ENCODE measurements at regions not wholly inside any gene's neighbourhood (a gene's known extent, or its start where the extent isn't known, plus 50 kb on each side); places are given as distances from the start of the nearest gene placed in this dataset.
"Not testable (repeated sequence)": the region's sequence is repeated elsewhere in the genome, so short reads cannot be mapped to it uniquely, and the experiment has no call there.

DNA sequence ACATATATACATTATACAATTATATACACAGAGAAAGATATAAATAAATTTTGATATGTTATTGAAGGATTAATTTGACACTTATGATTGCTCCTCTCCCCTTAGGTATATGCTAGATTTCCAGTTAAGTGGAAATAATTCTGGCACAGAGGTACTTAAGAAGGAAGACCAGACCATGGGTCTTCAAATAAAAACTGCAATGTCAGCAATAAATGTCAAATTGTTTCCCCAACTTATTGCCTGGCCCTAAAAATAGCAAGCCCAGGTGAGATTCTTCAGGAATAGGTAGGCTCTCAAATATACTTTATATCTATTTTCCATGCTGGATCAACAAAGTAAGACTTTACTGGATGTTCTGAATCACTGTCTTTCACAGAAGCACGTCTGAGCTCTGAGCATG is 551.3 kb upstream of the STEAP1 start:
- in situ Hi-C loops (cut with HindIII; ENCODE audit: low pct_unique_long_range_greater_than_20kb, low sequenced_read_pairs), result no loop called here

DNA sequence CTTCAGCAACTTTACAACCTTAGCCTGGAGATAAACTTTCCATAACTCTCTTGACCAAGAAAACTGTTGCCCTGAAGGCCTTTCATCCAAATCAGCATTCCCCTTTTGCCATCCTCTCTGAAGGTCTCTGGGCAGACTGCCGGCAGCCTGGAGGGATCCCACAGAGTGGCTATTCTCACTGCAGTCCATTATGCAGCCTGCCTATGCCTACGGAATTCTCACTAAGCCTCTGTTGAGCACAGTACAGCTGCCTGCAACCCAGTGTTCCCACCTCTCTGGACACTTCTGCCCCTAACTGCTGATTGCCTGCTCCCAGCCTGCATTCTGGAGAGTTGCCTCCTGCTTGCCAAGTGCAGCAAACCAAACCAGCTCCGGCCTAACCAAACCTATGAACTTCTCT is 548.9 kb upstream of the STEAP1 start:
- no peak for DNase-seq (ENCODE audit: low read depth, low spot score)
- in situ Hi-C loops (cut with HindIII; ENCODE audit: low pct_unique_long_range_greater_than_20kb, low sequenced_read_pairs), result no loop called here

More for the DNA sequence above, 551.3 kb upstream of the STEAP1 start:
- DNase-seq (ENCODE audit: low read depth, low spot score), result no peak

DNA sequence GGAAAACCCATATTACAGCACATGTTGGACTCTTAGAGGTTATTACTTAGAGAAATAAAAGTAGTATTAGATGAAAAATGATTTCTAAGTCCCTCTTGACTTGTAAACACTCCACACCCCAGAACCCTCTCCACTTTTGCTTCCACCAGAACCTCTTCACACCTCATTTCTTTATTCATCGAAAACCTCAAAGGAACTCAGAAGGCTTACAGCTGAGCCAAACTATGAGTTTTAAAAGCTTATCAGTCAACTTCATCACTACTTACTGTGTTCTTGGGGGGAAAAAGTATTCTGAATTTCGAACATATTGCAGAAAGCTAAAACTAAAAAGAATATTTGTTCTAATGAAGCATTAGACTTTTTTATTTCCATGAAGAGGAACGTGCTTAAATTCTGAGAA is 547.8 kb upstream of the STEAP1 start:
- in situ Hi-C loops (cut with HindIII; ENCODE audit: low pct_unique_long_range_greater_than_20kb, low sequenced_read_pairs), result no loop called here

DNA sequence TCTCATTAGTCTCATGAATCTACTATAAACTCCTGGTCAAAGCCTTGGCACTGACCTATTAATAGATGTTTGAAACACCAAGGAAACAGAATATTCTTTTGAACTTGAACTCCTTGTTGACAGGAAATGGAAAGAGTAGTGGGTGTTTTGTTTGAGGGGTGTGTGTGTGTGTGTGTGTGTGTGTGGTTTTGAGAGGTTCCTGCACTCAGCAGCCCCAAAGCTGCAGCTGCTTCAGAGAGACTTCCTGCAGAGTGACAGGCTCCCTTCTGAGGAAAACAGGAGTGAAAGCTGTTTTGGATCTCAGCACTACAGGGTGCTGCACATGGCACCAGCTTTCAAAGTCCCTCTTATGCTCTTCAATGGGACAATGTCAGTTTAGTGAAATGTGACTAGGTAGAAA is 546.5 kb upstream of the STEAP1 start:
- DNase-seq (ENCODE audit: low read depth, low spot score), result no peak
- in situ Hi-C loops (cut with HindIII; ENCODE audit: low pct_unique_long_range_greater_than_20kb, low sequenced_read_pairs), result no loop called here

More for the DNA sequence above, 547.8 kb upstream of the STEAP1 start:
- no peak for DNase-seq (ENCODE audit: low read depth, low spot score)

DNA sequence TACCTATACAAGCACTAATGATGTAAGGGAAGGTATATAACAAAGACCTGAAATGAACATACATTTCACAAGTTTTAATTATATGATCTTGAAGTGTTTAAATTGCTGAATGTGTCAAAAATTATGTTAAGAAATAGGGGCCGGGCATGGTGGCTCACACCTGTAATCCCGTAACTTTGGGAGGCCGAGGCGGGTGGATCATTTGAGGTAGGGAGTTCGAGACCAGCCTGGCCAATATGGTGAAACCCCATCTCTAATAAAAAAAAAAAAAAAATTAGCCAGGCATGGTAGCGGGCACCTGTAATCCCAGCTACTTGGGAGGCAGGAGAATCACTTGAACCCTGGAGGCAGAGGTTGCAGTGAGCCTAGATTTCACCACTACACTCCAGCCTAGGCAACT is 537.4 kb upstream of the STEAP1 start:
- DNase-seq (ENCODE audit: low read depth, low spot score); in situ Hi-C loops (cut with HindIII; ENCODE audit: low pct_unique_long_range_greater_than_20kb, low sequenced_read_pairs): not testable (repeated sequence)

DNA sequence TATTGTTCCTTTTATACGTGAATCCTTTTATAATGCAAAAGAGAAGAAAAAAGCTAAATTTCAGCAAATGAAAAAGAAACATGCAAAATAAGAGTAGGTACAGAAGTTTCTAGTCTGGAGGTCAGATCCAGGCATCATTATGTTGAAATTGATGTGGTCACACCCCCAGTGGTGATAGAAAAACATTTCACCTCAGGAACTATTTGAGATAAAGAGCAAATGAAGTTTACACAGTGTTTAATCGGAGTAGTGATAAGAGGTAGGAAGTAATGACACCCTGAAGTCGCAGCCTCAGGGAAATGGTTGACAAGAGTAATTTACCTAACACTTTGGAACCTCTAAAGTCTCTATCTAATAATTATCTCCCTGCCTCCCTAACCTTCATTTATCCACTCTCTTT is 536.0 kb upstream of the STEAP1 start:
- DNase-seq (ENCODE audit: low read depth, low spot score), result no peak
- in situ Hi-C loops (cut with HindIII; ENCODE audit: low pct_unique_long_range_greater_than_20kb, low sequenced_read_pairs), result no loop called here

DNA sequence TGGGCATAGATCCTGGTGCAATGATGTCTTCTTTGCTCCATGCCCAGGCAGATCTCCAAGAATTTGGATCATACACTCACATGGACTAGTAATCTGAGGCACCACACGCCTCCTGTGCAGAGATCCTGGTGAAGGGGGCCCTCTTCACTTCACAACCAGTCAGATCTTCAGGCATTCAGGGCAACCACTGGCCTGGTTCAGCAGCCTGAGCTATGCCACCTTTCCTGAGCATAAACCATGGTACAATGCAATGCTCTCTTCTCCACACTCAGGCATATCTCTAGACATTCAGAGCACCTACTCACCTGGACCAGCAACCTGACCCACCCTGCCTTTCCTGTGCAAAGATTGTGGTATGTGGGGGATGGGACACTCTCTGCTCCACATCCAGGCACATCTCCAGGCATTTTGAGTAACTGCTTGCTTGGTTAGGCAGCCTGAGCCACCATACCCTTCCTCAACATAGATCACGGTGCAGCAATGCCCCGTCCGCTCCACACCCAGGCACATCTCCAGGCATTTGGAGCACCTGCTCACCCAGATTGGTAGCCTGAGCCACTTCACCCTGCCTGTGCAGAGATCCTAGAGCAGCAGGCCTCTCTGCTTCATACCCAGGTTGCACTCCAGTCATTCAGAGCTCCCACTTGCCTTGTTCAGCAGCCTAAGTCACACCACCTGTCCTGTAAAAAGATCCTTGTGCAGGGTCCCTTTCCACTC is 532.2 kb upstream of the STEAP1 start:
- DNase-seq (ENCODE audit: low read depth, low spot score), result no peak
- in situ Hi-C loops (cut with HindIII; ENCODE audit: low pct_unique_long_range_greater_than_20kb, low sequenced_read_pairs), result no loop called here

DNA sequence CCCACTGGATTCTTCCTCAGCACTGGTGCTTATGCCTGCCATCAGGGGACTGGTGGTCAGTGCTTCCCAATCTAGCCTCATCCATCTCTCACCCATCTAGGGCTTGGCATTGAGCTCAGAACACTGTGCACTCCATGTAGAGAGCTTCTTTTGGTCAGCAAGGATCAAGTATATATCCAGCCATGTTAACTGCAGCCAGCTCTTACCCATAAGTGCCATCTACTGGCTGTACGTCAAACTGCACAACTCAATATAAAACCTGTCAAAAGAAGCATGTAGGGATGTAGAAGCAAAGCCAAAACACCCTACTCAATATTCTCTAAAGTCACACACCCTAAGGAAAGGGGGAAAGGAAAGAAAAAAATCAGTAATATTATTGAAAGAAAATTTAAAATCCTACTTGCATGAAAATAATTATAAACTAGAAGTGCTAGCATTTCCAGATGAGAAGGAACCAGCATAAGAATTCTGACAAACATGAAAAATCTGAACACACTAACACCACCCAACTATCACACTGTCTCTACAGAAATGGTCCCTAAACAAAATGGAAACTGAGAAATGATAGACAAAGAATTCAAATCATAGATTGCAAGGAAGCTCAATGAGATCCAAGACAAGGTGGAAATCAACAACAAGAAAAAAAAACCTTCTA is 531.1 kb upstream of the STEAP1 start:
- in situ Hi-C loops (cut with HindIII; ENCODE audit: low pct_unique_long_range_greater_than_20kb, low sequenced_read_pairs), result no loop called here
- DNase-seq (ENCODE audit: low read depth, low spot score), result peak; percentile 81

DNA sequence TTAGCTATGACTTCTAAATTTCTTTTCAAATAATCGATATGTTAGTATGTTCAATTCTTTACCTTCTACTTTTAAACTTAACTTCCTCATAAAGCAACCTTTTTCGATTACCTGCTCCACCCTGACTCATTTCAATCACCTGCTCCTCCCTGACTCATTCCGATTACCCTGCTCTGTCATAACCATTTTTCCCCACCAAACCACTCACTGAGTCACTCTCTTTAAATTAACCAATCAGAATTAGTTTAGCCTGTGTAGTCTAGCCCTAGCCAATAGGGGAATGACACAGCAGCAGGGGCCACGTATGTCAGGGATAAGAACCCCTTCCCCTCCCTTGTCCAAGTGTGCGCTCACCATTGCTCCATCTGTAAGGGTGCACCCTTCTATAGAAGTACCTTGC is 530.1 kb upstream of the STEAP1 start:
- DNase-seq (ENCODE audit: low read depth, low spot score), result peak; percentile 37
- in situ Hi-C loops (cut with HindIII; ENCODE audit: low pct_unique_long_range_greater_than_20kb, low sequenced_read_pairs), result not testable (repeated sequence)

DNA sequence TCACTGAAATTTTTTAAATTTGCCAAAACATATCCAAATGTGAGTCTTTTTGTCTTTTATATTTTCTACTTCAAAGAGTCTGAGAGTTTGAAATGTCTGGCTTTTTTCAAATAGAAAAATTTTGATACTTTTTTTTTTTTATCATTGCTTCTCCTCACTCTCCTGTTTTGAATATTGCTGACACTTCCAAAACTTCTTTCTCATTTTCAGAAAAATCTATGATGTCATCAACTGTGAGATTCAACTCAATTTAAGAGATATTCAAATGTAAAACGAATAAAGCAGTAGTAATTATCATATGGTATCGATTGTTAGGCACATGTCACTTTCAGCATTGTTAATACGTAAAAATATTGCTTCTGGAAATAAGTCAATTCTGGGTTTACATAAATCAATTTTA is 505.8 kb upstream of the STEAP1 start:
- in situ Hi-C loops (cut with HindIII; ENCODE audit: low pct_unique_long_range_greater_than_20kb, low sequenced_read_pairs), result no loop called here
- DNase-seq (ENCODE audit: low read depth, low spot score), result no peak

DNA sequence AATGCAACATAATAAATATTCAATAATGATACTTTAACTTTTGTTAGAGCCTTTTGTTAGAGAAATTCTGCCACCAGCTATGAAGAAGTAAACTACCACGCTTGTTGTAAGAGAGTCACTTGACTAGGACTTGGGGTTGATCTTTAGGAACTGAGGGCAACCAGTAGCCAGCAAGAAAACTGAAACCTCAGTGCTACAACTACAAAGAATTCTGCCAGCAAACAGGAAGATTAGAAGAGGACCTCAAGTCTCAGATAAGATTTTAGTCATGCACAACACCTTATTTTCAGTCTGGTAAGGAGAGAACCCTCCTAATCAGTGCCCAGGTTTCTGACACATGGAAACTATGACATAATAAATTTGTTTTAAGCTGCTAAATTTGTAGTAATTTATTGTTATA is 498.3 kb upstream of the STEAP1 start:
- in situ Hi-C loops (cut with HindIII; ENCODE audit: low pct_unique_long_range_greater_than_20kb, low sequenced_read_pairs), result no loop called here
- no peak for DNase-seq (ENCODE audit: low read depth, low spot score)

DNA sequence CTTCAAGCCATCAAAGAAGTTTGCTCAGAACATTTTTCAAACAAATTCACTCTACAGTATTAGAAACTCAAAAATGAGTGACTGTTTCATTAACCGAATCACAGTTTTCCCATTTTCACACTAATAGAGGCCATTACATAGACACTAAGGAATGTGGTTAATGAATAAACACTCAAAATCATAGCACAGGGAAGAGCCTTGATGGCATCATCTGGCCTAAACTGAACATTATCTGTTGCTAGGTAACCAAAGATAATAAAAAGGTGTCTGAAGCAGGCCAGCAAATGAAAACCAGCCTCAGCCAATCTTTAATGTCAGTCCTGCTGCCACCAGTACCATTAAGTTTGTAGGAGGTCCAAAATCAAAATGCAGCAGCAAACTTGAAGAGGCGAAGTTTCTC is 492.4 kb upstream of the STEAP1 start:
- in situ Hi-C loops (cut with HindIII; ENCODE audit: low pct_unique_long_range_greater_than_20kb, low sequenced_read_pairs), result no loop called here
- DNase-seq (ENCODE audit: low read depth, low spot score), result no peak

DNA sequence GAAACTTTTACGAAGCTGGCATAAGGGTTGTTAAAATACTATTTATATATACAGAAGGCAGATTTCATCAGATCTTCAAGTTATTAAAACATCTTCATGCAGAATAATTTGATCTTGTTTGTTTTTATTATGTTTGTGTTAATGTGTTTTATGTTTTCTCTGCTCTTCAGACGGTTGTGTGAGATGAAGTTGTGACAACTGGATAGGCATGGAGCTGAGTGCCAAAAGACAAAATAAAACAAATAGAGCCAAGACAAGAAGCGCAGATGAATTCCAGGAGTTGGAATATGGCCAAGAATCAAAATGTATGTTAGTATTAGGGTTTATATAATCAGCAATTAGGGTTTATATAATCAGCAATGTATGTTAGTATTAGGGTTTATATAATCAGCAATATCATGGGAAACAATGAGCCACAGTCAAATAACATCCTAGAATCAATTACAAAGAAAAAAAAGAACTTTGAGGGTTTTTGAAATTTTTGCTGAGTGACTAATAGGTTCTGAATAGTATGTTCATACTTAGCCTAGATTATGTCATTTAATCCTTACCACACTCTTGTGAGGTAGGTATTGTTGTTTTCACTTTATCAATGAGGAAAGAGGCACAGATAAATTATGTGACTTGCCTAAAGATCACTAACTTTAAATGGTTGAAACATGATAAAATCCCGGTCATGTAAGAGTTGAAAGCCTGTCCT is 488.0 kb upstream of the STEAP1 start:
- DNase-seq (ENCODE audit: low read depth, low spot score), result no peak
- in situ Hi-C loops (cut with HindIII; ENCODE audit: low pct_unique_long_range_greater_than_20kb, low sequenced_read_pairs), result no loop called here

DNA sequence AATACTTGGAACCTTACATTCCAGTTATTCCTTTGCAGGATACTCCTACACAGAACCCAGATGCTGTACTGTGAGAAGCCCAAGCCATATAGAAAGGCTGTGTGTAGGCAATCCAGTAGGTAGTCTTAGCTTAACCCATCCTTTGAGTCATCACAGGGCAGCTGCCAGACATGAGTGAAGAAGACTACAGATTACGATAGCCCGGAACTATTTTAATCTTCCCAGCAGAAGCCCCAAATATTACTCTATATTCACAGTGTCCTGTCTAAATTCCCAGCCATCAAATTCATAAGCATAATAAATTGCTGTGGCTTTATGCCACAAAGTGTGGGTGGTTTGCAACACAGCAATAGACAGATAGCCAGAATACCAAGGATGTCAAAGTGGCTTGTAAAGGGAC is 474.1 kb upstream of the STEAP1 start:
- no peak for DNase-seq (ENCODE audit: low read depth, low spot score)
- in situ Hi-C loops (cut with HindIII; ENCODE audit: low pct_unique_long_range_greater_than_20kb, low sequenced_read_pairs), result no loop called here

DNA sequence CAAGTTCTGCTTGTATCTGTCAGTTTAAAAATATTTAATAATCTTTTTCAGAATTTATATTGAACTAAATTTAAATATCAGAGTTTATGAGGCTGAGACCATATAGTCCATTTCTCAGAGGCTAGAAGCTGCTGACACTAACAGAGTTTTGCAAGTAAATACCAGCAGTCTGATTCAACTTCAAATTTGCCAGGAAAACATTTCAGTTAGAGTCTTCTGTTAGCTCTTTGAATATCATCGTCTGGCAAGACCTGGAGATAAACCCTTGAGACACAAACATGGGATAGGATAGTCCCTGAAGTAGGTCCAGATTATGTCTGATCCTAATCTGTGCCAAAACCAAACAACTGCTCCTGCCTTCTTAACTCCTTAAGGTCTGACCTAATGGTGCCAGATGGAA is 472.8 kb upstream of the STEAP1 start:
- no peak for DNase-seq (ENCODE audit: low read depth, low spot score)
- in situ Hi-C loops (cut with HindIII; ENCODE audit: low pct_unique_long_range_greater_than_20kb, low sequenced_read_pairs), result no loop called here

DNA sequence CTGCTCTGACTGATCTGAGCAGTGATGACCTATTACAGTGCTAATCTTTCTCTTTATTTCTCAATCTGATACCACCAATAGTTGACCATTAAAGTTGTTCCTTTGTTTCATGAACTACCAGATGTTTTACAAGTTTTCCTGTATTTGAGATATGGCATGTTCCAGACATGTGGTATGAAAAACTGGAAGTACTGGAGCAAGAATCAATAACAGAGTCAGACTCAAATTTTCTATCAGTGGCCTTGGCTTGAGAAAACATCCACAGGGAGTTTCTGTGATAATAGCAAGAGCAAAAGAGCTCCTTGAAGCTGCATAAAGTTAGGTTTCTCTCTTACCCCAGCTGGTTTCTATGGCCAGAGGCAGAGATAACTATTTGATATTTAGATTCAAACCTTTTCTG is 469.0 kb upstream of the STEAP1 start:
- in situ Hi-C loops (cut with HindIII; ENCODE audit: low pct_unique_long_range_greater_than_20kb, low sequenced_read_pairs), result no loop called here
- DNase-seq (ENCODE audit: low read depth, low spot score), result no peak

DNA sequence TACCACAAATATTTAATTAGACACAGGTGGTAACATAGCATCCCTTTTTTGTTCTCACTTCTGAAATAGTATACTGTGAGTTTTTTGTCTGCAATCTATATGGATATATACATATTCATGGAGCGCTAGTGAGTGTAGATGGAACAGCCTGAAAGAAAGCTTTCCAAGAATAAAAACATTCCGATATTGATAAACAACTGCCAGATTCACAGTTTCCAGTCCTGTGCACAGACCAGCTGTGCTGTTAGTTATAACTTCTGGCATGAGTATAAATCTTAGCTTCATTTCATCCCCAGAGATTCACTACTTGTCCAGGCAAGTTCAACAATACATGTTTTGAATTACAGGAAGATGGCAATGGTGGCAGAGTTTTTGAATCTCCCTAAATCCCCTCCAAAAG is 467.1 kb upstream of the STEAP1 start:
- in situ Hi-C loops (cut with HindIII; ENCODE audit: low pct_unique_long_range_greater_than_20kb, low sequenced_read_pairs), result no loop called here
- DNase-seq (ENCODE audit: low read depth, low spot score), result no peak

DNA sequence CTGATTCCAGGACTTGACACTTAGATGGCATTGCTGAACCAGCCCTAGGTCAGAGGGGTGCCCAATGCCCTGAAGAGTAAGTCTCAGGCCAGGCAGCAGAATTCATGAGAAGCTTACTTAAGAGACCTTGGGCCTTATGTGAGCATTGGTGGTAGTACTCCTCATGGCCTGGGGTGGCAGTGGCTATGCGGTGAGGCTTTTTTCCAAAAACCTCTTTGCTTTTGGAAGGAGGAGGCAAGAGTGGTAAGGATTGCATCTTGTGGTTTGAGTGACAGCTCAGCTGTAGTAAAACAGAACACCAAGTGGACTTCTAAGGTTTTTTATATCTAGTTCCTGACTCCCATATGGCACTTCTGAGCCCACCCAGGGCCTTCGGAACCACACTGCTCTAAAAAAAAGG is 459.0 kb upstream of the STEAP1 start:
- in situ Hi-C loops (cut with HindIII; ENCODE audit: low pct_unique_long_range_greater_than_20kb, low sequenced_read_pairs), result no loop called here
- DNase-seq (ENCODE audit: low read depth, low spot score), result no peak

DNA sequence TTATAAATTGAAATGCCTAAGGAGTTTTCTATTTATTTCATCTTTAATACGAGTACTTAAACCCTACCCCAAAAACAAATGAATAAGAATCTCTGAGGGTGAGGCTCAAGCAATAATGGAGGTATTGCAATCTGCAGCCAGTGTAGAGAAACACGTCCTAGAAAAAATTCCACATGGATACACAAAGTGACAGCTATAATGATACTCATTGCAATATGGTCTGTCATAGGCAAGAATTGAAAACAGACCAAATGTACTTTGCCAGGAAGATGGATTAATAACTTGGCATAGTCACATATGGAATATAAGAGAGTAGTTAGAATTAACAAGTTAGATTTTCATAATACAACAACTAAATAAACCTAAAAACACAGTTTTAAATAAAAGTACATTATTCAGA is 440.1 kb upstream of the STEAP1 start:
- in situ Hi-C loops (cut with HindIII; ENCODE audit: low pct_unique_long_range_greater_than_20kb, low sequenced_read_pairs), result no loop called here
- DNase-seq (ENCODE audit: low read depth, low spot score), result no peak

Measured in SK-MEL-5 (cell line).